GM18951 (cell line): ENCODE measurements at regions not wholly inside any gene's neighbourhood (a gene's known extent, or its start where the extent isn't known, plus 50 kb on each side); places are given as distances from the start of the nearest gene placed in this dataset.

Source experiments
- POLR2A ChIP-seq: IDR thresholded peaks from 4 replicates; pipeline ENCODE4 v1.6.1; 2011; ENCODE audit warnings: mild to moderate bottlenecking; ENCODE audit not compliant: insufficient read length, insufficient read depth; ENCODE audit errors: extremely low read depth
- in situ Hi-C: fragments of 300-500 bp; cut with MboI; formaldehyde crosslinking; loops from one replicate; pipeline ENCODE4 v1.12.0; 2022; ENCODE audit warnings: low sequenced_read_pairs, mixed read lengths, inconsistent platforms; ENCODE audit not compliant: unreplicated experiment

DNA sequence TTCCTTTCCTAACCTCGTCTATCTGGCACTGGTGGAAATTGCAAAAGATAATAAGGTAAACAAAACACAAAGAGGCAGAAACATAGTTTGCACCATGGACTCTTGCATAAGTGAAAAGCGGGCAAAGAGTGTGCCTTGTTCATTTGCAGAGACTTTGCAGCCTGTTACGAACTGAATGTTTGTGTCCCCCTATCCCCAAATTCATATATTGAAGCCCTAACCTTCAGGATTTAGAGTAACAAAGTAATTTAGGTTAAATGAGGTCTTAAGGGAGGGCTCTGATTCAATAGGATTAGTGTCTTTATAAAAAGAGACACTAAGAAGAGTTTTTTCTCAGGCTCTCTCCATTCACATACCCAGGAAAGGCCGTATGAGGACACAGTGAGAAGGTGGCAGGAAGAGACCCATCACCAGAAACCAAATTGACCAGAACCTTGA, 52.1 kb upstream of the FAM169A start:
- in situ Hi-C loops, result loop anchor here (10.0 kb wide), 1 partner anchor 233 kb away; the partner anchor contains the start of gene HEXB
- TF ChIP-seq POLR2A, result no peak

DNA sequence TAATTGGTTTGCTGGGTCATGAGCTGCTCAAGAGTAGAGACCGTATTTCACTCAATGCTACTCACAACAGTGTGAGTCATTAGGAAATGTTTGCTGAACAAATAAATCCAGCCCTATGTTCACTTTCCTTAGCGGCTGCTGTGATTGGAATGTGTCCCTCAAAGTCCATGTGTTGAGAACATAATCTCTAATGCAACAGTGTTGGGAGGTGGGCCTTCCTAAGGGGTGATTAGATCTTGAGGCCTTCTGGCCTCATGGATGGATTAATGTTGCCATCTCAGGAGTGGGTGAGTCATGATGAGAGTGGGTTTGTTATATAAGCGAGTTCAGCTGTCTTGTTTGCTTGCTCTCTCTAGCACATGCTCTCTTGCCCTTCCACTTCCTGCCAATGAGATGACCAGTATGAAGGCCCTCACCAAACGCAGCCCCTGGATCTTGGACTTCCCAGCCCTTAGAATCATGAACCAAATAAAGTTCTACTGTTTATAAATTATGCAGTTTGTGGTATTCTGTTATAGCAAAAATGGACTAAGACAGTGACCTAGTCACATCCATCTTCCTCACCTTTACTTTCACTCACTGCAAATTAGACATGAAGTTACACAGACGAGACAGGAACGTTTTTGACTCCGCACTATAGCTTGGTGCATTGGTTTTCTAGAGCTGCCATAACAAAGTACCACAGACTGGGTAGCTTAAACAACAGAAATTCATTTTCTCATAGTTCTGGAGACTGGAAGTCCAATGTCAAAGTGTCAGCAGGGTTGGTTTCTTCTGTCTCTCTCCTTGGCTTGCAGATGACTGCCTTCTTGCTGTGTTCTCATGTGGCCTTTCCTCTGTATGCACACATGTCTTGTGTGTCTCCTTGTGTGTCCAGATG, 50.9 kb upstream of the FAM169A start:
- in situ Hi-C loops, result loop anchor here (10.0 kb wide), 1 partner anchor 232 kb away; the partner anchor contains the start of gene HEXB
- TF ChIP-seq POLR2A, result no peak
